Panc1 (cell line): ENCODE measurements at regions not wholly inside any gene's neighbourhood (a gene's known extent, or its start where the extent isn't known, plus 50 kb on each side); places are given as distances from the start of the nearest gene placed in this dataset.

Source experiments
- POLR2AphosphoS5 ChIP-seq: IDR thresholded peaks from 2 replicates; pipeline ENCODE4 v1.6.1; 2012; ENCODE audit warnings: mild to moderate bottlenecking, low read depth, low read length, moderate library complexity
- TF ChIP-seq, protein P1 (sequence below): fragments of 450-650 bp; IDR thresholded peaks from 2 replicates; pipeline ENCODE4 v1.5.1; 2017; ENCODE audit warnings: mild to moderate bottlenecking
- TF ChIP-seq, protein P2 (sequence below), 2 experiments: IDR thresholded peaks; 2 replicates each; pipeline ENCODE4 v1.6.1; 2011 to 2012; ENCODE audit warnings: low read depth in 2 of 2, control low read depth in 1 of 2, low read length in 1 of 2, mild to moderate bottlenecking in 1 of 2, moderate library complexity in 1 of 2; ENCODE audit not compliant: insufficient read depth in 1 of 2

DNA sequence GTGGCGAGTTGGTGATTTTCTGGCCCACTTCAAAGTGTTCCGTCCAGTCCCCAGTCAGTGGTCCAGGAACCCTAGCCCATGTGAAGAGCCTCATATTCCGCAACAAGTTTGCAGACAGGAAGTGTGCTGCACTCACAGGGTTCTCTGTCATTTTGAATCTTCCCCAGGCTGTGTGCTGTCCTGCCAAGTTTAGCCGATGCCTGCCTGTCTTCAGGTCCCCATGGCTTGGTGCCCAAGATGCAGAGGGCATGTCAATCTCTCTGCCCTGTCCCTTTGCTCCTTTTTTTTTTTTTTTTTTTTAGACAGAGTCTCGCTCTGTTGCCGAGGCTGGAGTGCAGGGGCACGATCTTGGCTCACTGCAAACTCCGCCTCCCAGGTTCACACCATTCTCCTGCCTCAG, 69.9 kb upstream of the ATXN1 start:
- TF ChIP-seq, protein P1, sequence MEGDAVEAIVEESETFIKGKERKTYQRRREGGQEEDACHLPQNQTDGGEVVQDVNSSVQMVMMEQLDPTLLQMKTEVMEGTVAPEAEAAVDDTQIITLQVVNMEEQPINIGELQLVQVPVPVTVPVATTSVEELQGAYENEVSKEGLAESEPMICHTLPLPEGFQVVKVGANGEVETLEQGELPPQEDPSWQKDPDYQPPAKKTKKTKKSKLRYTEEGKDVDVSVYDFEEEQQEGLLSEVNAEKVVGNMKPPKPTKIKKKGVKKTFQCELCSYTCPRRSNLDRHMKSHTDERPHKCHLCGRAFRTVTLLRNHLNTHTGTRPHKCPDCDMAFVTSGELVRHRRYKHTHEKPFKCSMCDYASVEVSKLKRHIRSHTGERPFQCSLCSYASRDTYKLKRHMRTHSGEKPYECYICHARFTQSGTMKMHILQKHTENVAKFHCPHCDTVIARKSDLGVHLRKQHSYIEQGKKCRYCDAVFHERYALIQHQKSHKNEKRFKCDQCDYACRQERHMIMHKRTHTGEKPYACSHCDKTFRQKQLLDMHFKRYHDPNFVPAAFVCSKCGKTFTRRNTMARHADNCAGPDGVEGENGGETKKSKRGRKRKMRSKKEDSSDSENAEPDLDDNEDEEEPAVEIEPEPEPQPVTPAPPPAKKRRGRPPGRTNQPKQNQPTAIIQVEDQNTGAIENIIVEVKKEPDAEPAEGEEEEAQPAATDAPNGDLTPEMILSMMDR = no peak
- TF ChIP-seq POLR2AphosphoS5 = no peak
- TF ChIP-seq, protein P2, sequence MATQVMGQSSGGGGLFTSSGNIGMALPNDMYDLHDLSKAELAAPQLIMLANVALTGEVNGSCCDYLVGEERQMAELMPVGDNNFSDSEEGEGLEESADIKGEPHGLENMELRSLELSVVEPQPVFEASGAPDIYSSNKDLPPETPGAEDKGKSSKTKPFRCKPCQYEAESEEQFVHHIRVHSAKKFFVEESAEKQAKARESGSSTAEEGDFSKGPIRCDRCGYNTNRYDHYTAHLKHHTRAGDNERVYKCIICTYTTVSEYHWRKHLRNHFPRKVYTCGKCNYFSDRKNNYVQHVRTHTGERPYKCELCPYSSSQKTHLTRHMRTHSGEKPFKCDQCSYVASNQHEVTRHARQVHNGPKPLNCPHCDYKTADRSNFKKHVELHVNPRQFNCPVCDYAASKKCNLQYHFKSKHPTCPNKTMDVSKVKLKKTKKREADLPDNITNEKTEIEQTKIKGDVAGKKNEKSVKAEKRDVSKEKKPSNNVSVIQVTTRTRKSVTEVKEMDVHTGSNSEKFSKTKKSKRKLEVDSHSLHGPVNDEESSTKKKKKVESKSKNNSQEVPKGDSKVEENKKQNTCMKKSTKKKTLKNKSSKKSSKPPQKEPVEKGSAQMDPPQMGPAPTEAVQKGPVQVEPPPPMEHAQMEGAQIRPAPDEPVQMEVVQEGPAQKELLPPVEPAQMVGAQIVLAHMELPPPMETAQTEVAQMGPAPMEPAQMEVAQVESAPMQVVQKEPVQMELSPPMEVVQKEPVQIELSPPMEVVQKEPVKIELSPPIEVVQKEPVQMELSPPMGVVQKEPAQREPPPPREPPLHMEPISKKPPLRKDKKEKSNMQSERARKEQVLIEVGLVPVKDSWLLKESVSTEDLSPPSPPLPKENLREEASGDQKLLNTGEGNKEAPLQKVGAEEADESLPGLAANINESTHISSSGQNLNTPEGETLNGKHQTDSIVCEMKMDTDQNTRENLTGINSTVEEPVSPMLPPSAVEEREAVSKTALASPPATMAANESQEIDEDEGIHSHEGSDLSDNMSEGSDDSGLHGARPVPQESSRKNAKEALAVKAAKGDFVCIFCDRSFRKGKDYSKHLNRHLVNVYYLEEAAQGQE (IDR thresholded peaks at IDR 0.05; ENCODE audit: insufficient read depth in 1 of 2, low read depth in 2 of 2, low read length in 1 of 2) = no peak
